ENCODE measurements at regions not wholly inside any gene's neighbourhood (a gene's known extent, or its start where the extent isn't known, plus 50 kb on each side); places are given as distances from the start of the nearest gene placed in this dataset.

- no peak for DNase-seq (ENCODE audit: low read depth)
These were observed 262.1 kb upstream of the FMN2 start for GRCh38 chr1:239829535-239829934.

GRCh38 chr1:239831577-239832355 is 259.9 kb upstream of the FMN2 start:
- no peak for DNase-seq (ENCODE audit: low read depth)

GRCh38 chr1:239833723-239834122 is 258.0 kb upstream of the FMN2 start:
- DNase-seq (ENCODE audit: low read depth), result no peak

GRCh38 chr1:239835946-239836440 is 255.7 kb upstream of the FMN2 start:
- no peak for DNase-seq (ENCODE audit: low read depth)

GRCh38 chr1:239840336-239840735 is 251.3 kb upstream of the FMN2 start:
- DNase-seq (ENCODE audit: low read depth), result no peak

GRCh38 chr1:239840790-239841189 is 250.9 kb upstream of the FMN2 start:
- DNase-seq (ENCODE audit: low read depth), result no peak

- DNase-seq (ENCODE audit: low read depth), result no peak
These were observed 250.1 kb upstream of the FMN2 start for GRCh38 chr1:239841631-239842030.

GRCh38 chr1:239843541-239843940 is 248.1 kb upstream of the FMN2 start:
- DNase-seq (ENCODE audit: low read depth), result no peak

GRCh38 chr1:239844833-239845232 is 246.8 kb upstream of the FMN2 start:
- no peak for DNase-seq (ENCODE audit: low read depth)

- no peak for DNase-seq (ENCODE audit: low read depth)
These were observed 236.8 kb upstream of the FMN2 start for GRCh38 chr1:239854922-239855321.

GRCh38 chr1:239856067-239856466 is 235.6 kb upstream of the FMN2 start:
- no peak for DNase-seq (ENCODE audit: low read depth)

GRCh38 chr1:239856924-239857323 is 234.8 kb upstream of the FMN2 start:
- DNase-seq (ENCODE audit: low read depth), result no peak

- no peak for DNase-seq (ENCODE audit: low read depth)
These were observed 233.6 kb upstream of the FMN2 start for GRCh38 chr1:239858057-239858456.

GRCh38 chr1:239858529-239858928 is 233.2 kb upstream of the FMN2 start:
- DNase-seq (ENCODE audit: low read depth), result no peak

GRCh38 chr1:239861985-239862384 is 229.7 kb upstream of the FMN2 start:
- no peak for DNase-seq (ENCODE audit: low read depth)

- no peak for DNase-seq (ENCODE audit: low read depth)
These were observed 223.4 kb upstream of the FMN2 start for GRCh38 chr1:239868058-239868832.

- DNase-seq (ENCODE audit: low read depth), result no peak
These were observed 221.5 kb upstream of the FMN2 start for GRCh38 chr1:239870194-239870593.

GRCh38 chr1:239872626-239873025 is 219.1 kb upstream of the FMN2 start:
- no peak for DNase-seq (ENCODE audit: low read depth)

- no peak for DNase-seq (ENCODE audit: low read depth)
These were observed 216.9 kb upstream of the FMN2 start for GRCh38 chr1:239874831-239875230.

- DNase-seq (ENCODE audit: low read depth), result no peak
These were observed 212.1 kb upstream of the FMN2 start for GRCh38 chr1:239879321-239880170.

GRCh38 chr1:239882967-239883366 is 208.7 kb upstream of the FMN2 start:
- DNase-seq (ENCODE audit: low read depth), result no peak

- no peak for DNase-seq (ENCODE audit: low read depth)
These were observed 206.9 kb upstream of the FMN2 start for GRCh38 chr1:239884796-239885195.
